Sigmoid colon (tissue), 4 donors: ENCODE measurements at regions not wholly inside any gene's neighbourhood (a gene's known extent, or its start where the extent isn't known, plus 50 kb on each side); places are given as distances from the start of the nearest gene placed in this dataset.

Experiments used
- POLR2AphosphoS5 ChIP-seq, 4 donors: sonication (generic); formaldehyde crosslinking; IDR thresholded peaks; one replicate each; pipeline ENCODE4 v1.6.1; 2017; ENCODE audit warnings: antibody characterized with exemption in 4 of 4
- TF ChIP-seq, protein P1 (sequence below), 4 experiments: fragments of 450-650 bp in 3 of 4; fragments of 200-600 bp in 1 of 4; IDR thresholded peaks; one replicate each; pipeline ENCODE4 v1.5.1; 2016 to 2019; ENCODE audit warnings: antibody characterized with exemption in 4 of 4, mild to moderate bottlenecking in 3 of 4, moderate library complexity in 2 of 4

DNA sequence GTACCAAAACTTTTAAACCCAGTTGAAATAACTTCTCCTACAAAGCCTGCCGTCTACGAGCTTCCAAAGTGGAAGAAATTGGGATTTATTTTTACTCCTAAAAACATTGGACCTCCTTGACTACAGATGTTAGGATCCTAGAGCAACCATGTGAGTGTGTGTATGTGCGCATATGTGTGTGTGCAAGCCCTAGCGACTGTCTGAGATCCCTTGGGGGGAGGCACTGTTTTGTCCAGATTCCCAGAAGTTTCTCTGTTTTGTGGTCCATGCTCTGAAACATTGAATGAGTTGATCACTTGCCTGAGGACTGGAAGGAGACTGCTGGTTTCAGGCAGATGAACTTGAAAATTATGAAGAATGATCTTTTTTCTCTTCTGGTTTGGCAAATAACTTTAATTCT, 312.3 kb upstream of the ZNF32 start:
- TF ChIP-seq, protein P1, sequence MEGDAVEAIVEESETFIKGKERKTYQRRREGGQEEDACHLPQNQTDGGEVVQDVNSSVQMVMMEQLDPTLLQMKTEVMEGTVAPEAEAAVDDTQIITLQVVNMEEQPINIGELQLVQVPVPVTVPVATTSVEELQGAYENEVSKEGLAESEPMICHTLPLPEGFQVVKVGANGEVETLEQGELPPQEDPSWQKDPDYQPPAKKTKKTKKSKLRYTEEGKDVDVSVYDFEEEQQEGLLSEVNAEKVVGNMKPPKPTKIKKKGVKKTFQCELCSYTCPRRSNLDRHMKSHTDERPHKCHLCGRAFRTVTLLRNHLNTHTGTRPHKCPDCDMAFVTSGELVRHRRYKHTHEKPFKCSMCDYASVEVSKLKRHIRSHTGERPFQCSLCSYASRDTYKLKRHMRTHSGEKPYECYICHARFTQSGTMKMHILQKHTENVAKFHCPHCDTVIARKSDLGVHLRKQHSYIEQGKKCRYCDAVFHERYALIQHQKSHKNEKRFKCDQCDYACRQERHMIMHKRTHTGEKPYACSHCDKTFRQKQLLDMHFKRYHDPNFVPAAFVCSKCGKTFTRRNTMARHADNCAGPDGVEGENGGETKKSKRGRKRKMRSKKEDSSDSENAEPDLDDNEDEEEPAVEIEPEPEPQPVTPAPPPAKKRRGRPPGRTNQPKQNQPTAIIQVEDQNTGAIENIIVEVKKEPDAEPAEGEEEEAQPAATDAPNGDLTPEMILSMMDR (IDR thresholded peaks at IDR 0.05): no peak
- no peak for TF ChIP-seq POLR2AphosphoS5 (IDR thresholded peaks at IDR 0.05)
